Trophoblast cell (in vitro differentiated cells and primary cell): ENCODE measurements at regions not wholly inside any gene's neighbourhood (a gene's known extent, or its start where the extent isn't known, plus 50 kb on each side); places are given as distances from the start of the nearest gene placed in this dataset.

Experiments
- DNase-seq, 2 donors: peaks; one replicate each; pipeline ENCODE4 v3.0.0-alpha.2; 2016
- H2AFZ ChIP-seq: 2 replicates; pipeline ENCODE4 v1.6.1; 2013; ENCODE audit warnings: low read length, moderate library complexity, mild to moderate bottlenecking; ENCODE audit not compliant: insufficient read depth, poor library complexity
- H2AK5ac ChIP-seq: 2 replicates; pipeline ENCODE4 v1.6.1; 2013; ENCODE audit warnings: mild to moderate bottlenecking, low read length
- H2BK120ac ChIP-seq: 2 replicates; pipeline ENCODE4 v1.6.1; 2013; ENCODE audit warnings: low read length, mild to moderate bottlenecking, moderate library complexity; ENCODE audit not compliant: insufficient read depth, poor library complexity
- H2BK12ac ChIP-seq: 2 replicates; pipeline ENCODE4 v1.6.1; 2013; ENCODE audit warnings: mild to moderate bottlenecking, low read length, moderate library complexity
- H2BK5ac ChIP-seq: 2 replicates; pipeline ENCODE4 v1.6.1; 2013; ENCODE audit warnings: low read length, low read depth, moderate library complexity, mild to moderate bottlenecking; ENCODE audit not compliant: poor library complexity
- H3K14ac ChIP-seq: 2 replicates; pipeline ENCODE4 v1.6.1; 2013; ENCODE audit warnings: mild to moderate bottlenecking, low read length
- H3K18ac ChIP-seq: 2 replicates; pipeline ENCODE4 v1.6.1; 2013; ENCODE audit warnings: mild to moderate bottlenecking, low read length
- H3K23ac ChIP-seq: 2 replicates; pipeline ENCODE4 v1.6.1; 2013; ENCODE audit warnings: low read length
- H3K27ac ChIP-seq: 2 replicates; pipeline ENCODE4 v1.5.1; 2013; ENCODE audit warnings: low read depth, mild to moderate bottlenecking, inconsistent platforms, low read length, moderate library complexity
- H3K27me3 ChIP-seq: 2 replicates; pipeline ENCODE4 v1.6.1; 2013; ENCODE audit warnings: inconsistent platforms, mild to moderate bottlenecking, low read length, moderate library complexity; ENCODE audit not compliant: insufficient read depth
- H3K36me3 ChIP-seq, 2 experiments: 1 replicate in 1 of 2; 2 replicates in 1 of 2; pipeline ENCODE4 v1.6.1; 2013; ENCODE audit warnings: low read length in 2 of 2, mild to moderate bottlenecking in 2 of 2, moderate library complexity in 1 of 2; ENCODE audit not compliant: insufficient read depth in 2 of 2, control insufficient read depth in 1 of 2
- H3K4ac ChIP-seq: 2 replicates; pipeline ENCODE4 v1.6.1; 2013; ENCODE audit warnings: low read depth, mild to moderate bottlenecking, low read length, moderate library complexity
- H3K4me1 ChIP-seq, 2 experiments: 1 replicate in 1 of 2; 2 replicates in 1 of 2; pipeline ENCODE4 v1.6.1; 2013; ENCODE audit warnings: low read length in 2 of 2, mild to moderate bottlenecking in 2 of 2, moderate library complexity in 1 of 2; ENCODE audit not compliant: insufficient read depth in 2 of 2, control insufficient read depth in 1 of 2
- H3K4me2 ChIP-seq: 2 replicates; pipeline ENCODE4 v1.6.1; 2013; ENCODE audit warnings: inconsistent platforms, mild to moderate bottlenecking, low read length, moderate library complexity
- H3K4me3 ChIP-seq: 2 replicates; pipeline ENCODE4 v1.5.1; 2013; ENCODE audit warnings: mild to moderate bottlenecking, low read depth, low read length, inconsistent platforms
- H3K79me1 ChIP-seq: one replicate; pipeline ENCODE4 v1.6.1; 2013; ENCODE audit warnings: low read length
- H3K79me2 ChIP-seq: 2 replicates; pipeline ENCODE4 v1.6.1; 2013; ENCODE audit warnings: low read length, mild to moderate bottlenecking; ENCODE audit not compliant: control insufficient read depth, insufficient read depth, poor library complexity
- H3K9ac ChIP-seq: 2 replicates; pipeline ENCODE4 v1.6.1; 2013; ENCODE audit warnings: mild to moderate bottlenecking, low read length
- H3K9me3 ChIP-seq: 2 replicates; pipeline ENCODE4 v1.6.1; 2013; ENCODE audit warnings: low read depth, mild to moderate bottlenecking, control low read depth, inconsistent platforms, low read length; ENCODE audit not compliant: insufficient read depth
- H4K12ac ChIP-seq: 2 replicates; pipeline ENCODE4 v1.6.1; 2013; ENCODE audit warnings: low read depth, mild to moderate bottlenecking, low read length, moderate library complexity
- H4K8ac ChIP-seq: 2 replicates; pipeline ENCODE4 v1.6.1; 2013; ENCODE audit warnings: low read depth, mild to moderate bottlenecking, low read length, moderate library complexity
- H4K91ac ChIP-seq: one replicate; pipeline ENCODE4 v1.6.1; 2013; ENCODE audit warnings: low read depth, mild to moderate bottlenecking, low read length, moderate library complexity
- WGBS: extraction: QIAGEN DNeasy Blood & Tissue Kit; methylation state at CpG from one replicate; pipeline ENCODE4 v1.1.7; 2013; ENCODE audit warnings: missing lambda C conversion rate; ENCODE audit not compliant: insufficient read length, insufficient coverage; ENCODE audit errors: extremely low coverage; 5-methylcytosine and 5-hydroxymethylcytosine counted together

DNA sequence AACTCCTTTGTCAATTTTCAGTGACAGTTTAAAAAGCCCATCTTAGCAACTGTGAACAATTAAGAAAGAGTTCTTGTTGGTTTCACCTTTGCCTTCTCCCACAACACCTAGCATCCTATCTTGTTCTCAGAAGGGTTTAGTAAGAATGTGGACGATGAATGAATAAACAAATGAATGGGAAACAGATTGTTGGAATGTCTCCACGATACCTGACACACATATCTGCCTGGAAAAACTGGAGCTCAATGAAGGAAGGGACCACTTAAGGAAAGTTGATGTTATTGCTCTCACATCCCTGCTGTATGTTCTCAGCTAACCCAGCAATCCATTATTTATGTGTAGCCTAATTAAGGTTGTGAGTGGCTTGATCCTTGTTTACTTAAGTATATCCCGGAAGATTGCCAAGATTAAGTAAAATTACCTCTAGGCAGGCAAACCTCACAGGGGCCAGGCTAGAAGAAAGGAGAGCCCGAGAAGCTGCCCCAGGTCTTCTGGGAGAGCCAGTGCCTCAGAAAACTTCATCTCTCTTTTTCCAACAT is 286.4 kb downstream of the NXPE2 start:
- no CpG with 5 or more reads among the region's 4 CpGs for WGBS
- no peak for DNase-seq
- no peak overlapping the region for H3K4ac ChIP-seq

DNA sequence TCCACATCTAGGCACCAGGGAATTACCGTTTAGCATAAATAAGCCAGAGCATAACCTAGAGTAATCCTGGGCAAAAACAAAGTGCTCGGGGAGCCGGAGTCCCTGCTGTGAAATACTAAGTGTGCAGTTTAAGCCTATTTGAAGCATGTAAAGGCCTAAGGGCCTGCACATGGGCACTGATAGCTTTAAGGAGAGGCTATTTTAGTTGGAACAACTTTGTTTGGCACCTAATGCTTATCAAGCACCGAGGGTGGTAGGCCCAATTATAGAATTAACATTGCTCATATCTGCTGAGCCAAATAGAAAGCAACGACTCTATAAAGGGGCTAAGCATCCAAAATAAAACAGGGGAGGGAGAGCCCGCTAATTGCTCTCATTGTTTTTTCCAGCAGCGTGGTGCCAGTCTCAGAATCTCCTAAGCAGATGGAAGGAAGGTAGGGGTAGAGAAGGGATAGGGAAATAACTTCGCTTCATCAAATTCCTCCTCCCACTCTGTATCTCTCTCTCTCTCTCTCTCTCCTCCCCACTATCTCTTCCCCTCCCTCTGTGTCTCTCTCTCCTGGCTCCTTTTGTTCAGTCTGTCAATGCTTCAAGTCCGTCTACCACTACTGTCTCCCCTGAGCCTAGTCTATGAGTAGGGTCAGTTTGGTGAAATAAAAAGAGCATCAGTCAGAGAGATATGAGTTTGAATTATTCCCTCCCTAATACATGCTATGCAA is 292.8 kb downstream of the NXPE2 start:
- Histone ChIP-seq H3K9me3 (no peaks in the 10 kb centered on the region), H3K14ac (no peak overlapping the region), H3K79me1 (no peaks in the 10 kb centered on the region), H2AFZ (no peak overlapping the region), H4K8ac (no peak overlapping the region), H3K36me3 (no peaks in the 10 kb centered on the region), H2BK120ac (no peak overlapping the region), H3K9ac (no peak overlapping the region), H3K18ac (no peak overlapping the region), H2AK5ac (no peak overlapping the region), H4K91ac (no peak overlapping the region), H3K79me2 (no peaks in the 10 kb centered on the region), H4K12ac (no peak overlapping the region), H3K4me2 (no peak overlapping the region), H3K4ac (no peak overlapping the region), H3K4me1 (no peaks in the 10 kb centered on the region), H3K27ac (no peak overlapping the region), H3K4me3 (no peak overlapping the region), H3K23ac (no peak overlapping the region), H3K27me3 (no peaks in the 10 kb centered on the region), H2BK5ac (no peak overlapping the region), H2BK12ac (no peak overlapping the region)
- DNase-seq = no peak
- no CpG with 5 or more reads among the region's 9 CpGs for WGBS

More for the DNA sequence above, 286.4 kb downstream of the NXPE2 start:
- no peaks in the 10 kb centered on the region for H3K9me3 ChIP-seq
- H3K79me1 ChIP-seq = no peaks in the 10 kb centered on the region
- H3K23ac ChIP-seq = no peak overlapping the region
- H3K79me2 ChIP-seq = no peaks in the 10 kb centered on the region
- H4K12ac ChIP-seq = no peak overlapping the region
- H3K27ac ChIP-seq = no peak overlapping the region
- H3K14ac ChIP-seq = no peak overlapping the region
- no peak overlapping the region for H2AK5ac ChIP-seq
- no peaks in the 10 kb centered on the region for H3K4me1 ChIP-seq
- no peak overlapping the region for H2BK12ac ChIP-seq
- H2BK120ac ChIP-seq = no peak overlapping the region
- H3K36me3 ChIP-seq = no peaks in the 10 kb centered on the region
- H2AFZ ChIP-seq = no peak overlapping the region
- no peak overlapping the region for H3K18ac ChIP-seq
- no peak overlapping the region for H4K91ac ChIP-seq
- H4K8ac ChIP-seq = no peak overlapping the region
- H3K27me3 ChIP-seq = no peaks in the 10 kb centered on the region
- no peak overlapping the region for H2BK5ac ChIP-seq
- H3K4me2 ChIP-seq = no peak overlapping the region
- H3K4me3 ChIP-seq = no peak overlapping the region
- H3K9ac ChIP-seq = no peak overlapping the region

DNA sequence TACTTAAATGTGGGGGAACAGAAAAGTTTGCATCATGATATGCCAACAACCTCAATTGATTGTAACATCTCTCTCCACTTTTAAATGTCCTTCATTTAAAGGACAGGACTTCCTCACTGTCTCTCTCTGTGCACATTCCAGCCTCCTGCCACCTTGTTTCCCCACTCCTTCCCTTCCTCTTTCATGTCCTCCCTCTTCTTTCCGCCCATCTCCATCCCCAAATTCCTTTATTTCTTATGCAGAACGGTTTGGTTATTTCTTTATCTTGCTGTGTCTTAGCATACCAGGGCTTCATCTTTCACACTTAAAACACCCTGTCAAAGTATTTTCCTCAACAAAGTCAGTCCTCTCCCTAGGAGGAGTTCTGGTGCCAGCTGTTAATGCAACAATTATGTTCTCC is 293.8 kb downstream of the NXPE2 start:
- WGBS = 100% methylated on average over 1 of the region's 2 CpGs
- no peak overlapping the region for H3K4me3 ChIP-seq
- H3K4me2 ChIP-seq = no peak overlapping the region
- no peak overlapping the region for H3K18ac ChIP-seq
- no peaks in the 10 kb centered on the region for H3K79me1 ChIP-seq
- no peak overlapping the region for H2AFZ ChIP-seq
- H4K12ac ChIP-seq = no peak overlapping the region
- H3K27me3 ChIP-seq = no peaks in the 10 kb centered on the region
- H3K36me3 ChIP-seq = no peaks in the 10 kb centered on the region
- no peak overlapping the region for H3K9ac ChIP-seq
- no peak overlapping the region for H4K8ac ChIP-seq
- H3K79me2 ChIP-seq = no peaks in the 10 kb centered on the region
- no peak overlapping the region for H3K27ac ChIP-seq
- H3K4ac ChIP-seq = no peak overlapping the region
- H3K14ac ChIP-seq = no peak overlapping the region
- H4K91ac ChIP-seq = no peak overlapping the region
- H3K4me1 ChIP-seq = no peaks in the 10 kb centered on the region
- no peak overlapping the region for H3K23ac ChIP-seq
- H2BK12ac ChIP-seq = no peak overlapping the region
- no peak overlapping the region for H2BK5ac ChIP-seq
- no peak overlapping the region for H2BK120ac ChIP-seq
- DNase-seq = no peak
- H2AK5ac ChIP-seq = no peak overlapping the region
- no peaks in the 10 kb centered on the region for H3K9me3 ChIP-seq

DNA sequence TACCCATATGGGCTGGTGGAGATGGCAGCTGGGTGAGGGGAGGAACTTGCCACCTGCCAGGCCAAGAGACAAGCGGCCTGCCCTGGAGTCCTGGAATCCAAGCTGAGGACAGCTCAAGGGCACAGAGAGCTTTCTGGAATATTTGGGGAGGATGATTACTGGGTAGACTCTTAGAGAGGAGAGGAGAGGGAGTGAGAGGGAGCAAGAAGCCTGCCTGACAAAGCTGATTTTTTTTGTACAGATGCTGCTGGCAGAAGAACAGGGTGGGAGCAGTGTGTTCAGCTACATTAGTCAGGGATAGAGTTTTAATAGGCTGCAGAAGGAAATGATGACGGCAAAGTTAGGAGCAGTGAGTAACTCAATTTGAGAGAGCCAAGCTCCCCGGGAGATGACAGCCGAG is 299.3 kb downstream of the NXPE2 start:
- H3K18ac ChIP-seq = no peak overlapping the region
- H3K27me3 ChIP-seq = no peaks in the 10 kb centered on the region
- no peak for DNase-seq
- no peak overlapping the region for H3K9ac ChIP-seq
- H2BK5ac ChIP-seq = no peak overlapping the region
- no peaks in the 10 kb centered on the region for H3K4me1 ChIP-seq
- H3K23ac ChIP-seq = no peak overlapping the region
- no peak overlapping the region for H2BK120ac ChIP-seq
- no peak overlapping the region for H2BK12ac ChIP-seq
- H2AFZ ChIP-seq = no peak overlapping the region
- H3K4me2 ChIP-seq = no peak overlapping the region
- no peak overlapping the region for H3K4me3 ChIP-seq
- H3K4ac ChIP-seq = no peak overlapping the region
- no CpG with 5 or more reads among the region's 4 CpGs for WGBS
- no peak overlapping the region for H2AK5ac ChIP-seq
- H3K79me1 ChIP-seq = no peaks in the 10 kb centered on the region
- peaks cover 2% of the 10 kb centered on the region for H3K9me3 ChIP-seq
- H4K8ac ChIP-seq = no peak overlapping the region
- H3K36me3 ChIP-seq = no peaks in the 10 kb centered on the region
- H3K79me2 ChIP-seq = no peaks in the 10 kb centered on the region
- no peak overlapping the region for H4K91ac ChIP-seq
- no peak overlapping the region for H4K12ac ChIP-seq
- H3K14ac ChIP-seq = no peak overlapping the region
- H3K27ac ChIP-seq = no peak overlapping the region
